ENCODE measurements at regions not wholly inside any gene's neighbourhood (a gene's known extent, or its start where the extent isn't known, plus 50 kb on each side); places are given as distances from the start of the nearest gene placed in this dataset.
"Not testable (repeated sequence)": the region's sequence is repeated elsewhere in the genome, so short reads cannot be mapped to it uniquely, and the experiment has no call there.

DNA sequence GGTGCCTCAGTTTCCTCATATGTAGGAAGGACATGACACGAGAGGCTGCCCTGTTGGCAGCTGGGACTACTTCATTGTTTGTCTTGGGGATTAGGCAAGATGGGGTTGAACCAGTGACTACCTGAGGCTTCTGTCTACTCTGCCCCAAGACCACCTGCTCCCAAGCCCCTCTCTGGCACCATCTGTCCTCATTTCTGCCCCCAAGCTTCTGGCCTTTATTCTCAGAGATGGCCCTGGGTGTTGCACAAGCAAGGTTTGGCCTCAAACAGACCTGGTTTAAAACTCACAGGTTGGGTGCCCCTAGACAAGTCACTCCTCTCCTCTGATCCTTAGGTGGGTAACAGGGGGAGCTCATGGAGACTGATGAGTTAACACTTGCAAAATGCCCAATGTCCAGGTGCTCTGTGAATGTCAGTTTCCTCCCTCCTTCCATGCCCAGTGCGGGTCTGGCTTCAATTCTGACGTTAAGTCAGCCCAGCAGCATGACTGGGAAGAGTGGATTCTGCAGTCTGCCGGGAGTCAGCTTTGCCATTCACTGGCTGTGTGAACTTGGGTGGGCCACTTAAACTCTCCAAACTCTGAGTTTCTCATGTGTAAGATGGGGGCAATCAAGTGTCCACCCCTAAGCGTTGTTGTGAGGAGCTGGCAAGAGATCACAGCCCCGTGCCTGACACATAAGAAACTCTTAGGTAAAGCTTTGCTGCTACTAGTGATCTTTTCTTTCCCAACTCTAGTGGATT is 84.5 kb upstream of the TOX2 start:
- Histone ChIP-seq H3K4me3 (ENCODE audit: low read depth, low read length) (no peak overlapping the region), H3K36me3 (ENCODE audit: control insufficient read depth, insufficient read depth, low read length) (no peaks in the 10 kb centered on the region), H3K4me2 (ENCODE audit: low read length) (no peak overlapping the region), H2AFZ (no peak overlapping the region), H3K27ac (no peak overlapping the region), H3K4me1 (no peaks in the 10 kb centered on the region), H3K79me2 (no peaks in the 10 kb centered on the region), H3K9me3 (ENCODE audit: control insufficient read depth, low read length) (no peaks in the 10 kb centered on the region), H3K9ac (no peak overlapping the region), H3K27me3 (ENCODE audit: control insufficient read depth, insufficient read depth, low read length) (no peaks in the 10 kb centered on the region)
- TF ChIP-seq, protein P1, sequence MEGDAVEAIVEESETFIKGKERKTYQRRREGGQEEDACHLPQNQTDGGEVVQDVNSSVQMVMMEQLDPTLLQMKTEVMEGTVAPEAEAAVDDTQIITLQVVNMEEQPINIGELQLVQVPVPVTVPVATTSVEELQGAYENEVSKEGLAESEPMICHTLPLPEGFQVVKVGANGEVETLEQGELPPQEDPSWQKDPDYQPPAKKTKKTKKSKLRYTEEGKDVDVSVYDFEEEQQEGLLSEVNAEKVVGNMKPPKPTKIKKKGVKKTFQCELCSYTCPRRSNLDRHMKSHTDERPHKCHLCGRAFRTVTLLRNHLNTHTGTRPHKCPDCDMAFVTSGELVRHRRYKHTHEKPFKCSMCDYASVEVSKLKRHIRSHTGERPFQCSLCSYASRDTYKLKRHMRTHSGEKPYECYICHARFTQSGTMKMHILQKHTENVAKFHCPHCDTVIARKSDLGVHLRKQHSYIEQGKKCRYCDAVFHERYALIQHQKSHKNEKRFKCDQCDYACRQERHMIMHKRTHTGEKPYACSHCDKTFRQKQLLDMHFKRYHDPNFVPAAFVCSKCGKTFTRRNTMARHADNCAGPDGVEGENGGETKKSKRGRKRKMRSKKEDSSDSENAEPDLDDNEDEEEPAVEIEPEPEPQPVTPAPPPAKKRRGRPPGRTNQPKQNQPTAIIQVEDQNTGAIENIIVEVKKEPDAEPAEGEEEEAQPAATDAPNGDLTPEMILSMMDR (IDR thresholded peaks at IDR 0.05), result no peak

DNA sequence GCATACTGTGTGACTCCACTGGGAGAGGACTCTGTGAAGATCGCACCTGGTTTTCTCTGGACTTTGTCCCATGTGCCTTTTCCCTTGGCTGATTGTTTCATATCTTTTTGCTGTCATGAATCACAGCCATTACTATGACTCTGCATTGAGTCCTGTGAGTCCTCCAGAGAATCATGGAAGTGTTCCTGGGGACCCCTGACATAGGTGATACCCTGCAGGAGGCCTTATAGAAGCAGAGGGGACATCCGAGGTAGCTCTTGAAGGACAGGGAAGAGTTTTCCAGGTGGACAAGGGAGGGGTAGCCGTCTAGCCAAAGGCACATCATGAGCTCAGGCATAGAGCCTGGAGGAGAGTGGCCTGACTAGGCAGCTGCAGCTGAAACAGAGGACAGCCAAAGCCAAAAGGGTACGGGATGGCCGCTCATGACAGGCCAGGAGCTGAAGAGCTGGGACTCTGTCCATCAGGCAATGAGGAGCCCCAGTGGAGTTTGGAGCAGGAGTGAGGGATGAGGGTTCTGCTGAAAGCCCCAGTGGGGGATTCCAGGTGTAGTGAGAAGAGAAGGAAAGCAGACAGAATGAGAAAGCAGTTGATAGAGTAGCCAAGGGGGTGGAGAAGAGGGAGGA is 86.6 kb upstream of the TOX2 start:
- Histone ChIP-seq H3K4me1 (no peaks in the 10 kb centered on the region), H3K9me3 (ENCODE audit: control insufficient read depth, low read length) (no peaks in the 10 kb centered on the region), H3K27me3 (ENCODE audit: control insufficient read depth, insufficient read depth, low read length) (no peaks in the 10 kb centered on the region), H3K4me3 (ENCODE audit: low read depth, low read length) (no peak overlapping the region), H3K79me2 (no peaks in the 10 kb centered on the region), H2AFZ (no peak overlapping the region), H3K27ac (no peak overlapping the region), H3K9ac (no peak overlapping the region), H3K36me3 (ENCODE audit: control insufficient read depth, insufficient read depth, low read length) (no peaks in the 10 kb centered on the region), H3K4me2 (ENCODE audit: low read length) (no peak overlapping the region)
- TF ChIP-seq, protein P1 (IDR thresholded peaks at IDR 0.05), result no peak

DNA sequence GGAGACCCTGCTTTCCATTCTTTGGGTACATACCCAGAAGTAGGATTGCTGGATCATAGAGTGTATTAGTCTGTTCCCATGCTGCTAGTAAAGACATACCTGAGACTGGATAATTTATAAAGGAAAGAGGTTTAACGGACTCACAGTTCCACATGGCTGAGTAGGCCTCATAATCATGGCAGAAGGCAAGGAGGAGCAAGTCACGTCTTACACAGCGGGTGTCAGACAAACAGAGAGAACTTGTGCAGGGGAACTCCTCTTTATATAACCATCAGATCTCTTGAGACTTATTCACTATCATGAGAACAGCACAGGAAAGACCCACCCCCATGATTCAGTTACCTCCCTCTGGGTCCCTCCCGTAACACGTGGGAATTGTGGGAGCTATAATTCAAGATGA is 87.7 kb upstream of the TOX2 start:
- not testable (repeated sequence) for H3K27me3 ChIP-seq (ENCODE audit: control insufficient read depth, insufficient read depth, low read length); H3K36me3 ChIP-seq (ENCODE audit: control insufficient read depth, insufficient read depth, low read length); H3K9ac ChIP-seq; H3K4me1 ChIP-seq; H2AFZ ChIP-seq; H3K79me2 ChIP-seq; H3K4me3 ChIP-seq (ENCODE audit: low read depth, low read length); H3K4me2 ChIP-seq (ENCODE audit: low read length); H3K9me3 ChIP-seq (ENCODE audit: control insufficient read depth, low read length); H3K27ac ChIP-seq

DNA sequence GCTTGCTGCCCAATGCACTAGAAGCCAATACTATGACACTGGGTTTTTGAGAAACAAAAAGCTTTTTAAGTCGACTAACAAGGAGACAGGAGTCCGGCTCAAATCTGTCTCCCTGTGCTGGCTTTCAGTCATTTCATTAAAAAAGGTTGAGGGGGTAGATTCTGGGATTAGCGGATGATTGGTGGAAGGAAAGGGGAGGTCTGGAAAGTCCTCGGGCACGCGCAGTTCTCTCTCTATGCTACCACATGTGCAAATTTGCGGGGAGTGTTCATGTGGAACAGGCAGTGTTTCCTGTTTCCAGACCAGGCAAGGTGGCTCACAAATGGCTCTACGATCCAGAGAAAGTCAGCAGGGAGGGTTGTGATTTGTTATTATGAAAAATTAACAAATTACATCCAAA is 89.1 kb upstream of the TOX2 start:
- TF ChIP-seq, protein P1 (IDR thresholded peaks at IDR 0.05), result no peak
- Histone ChIP-seq H3K79me2 (no peaks in the 10 kb centered on the region), H3K27ac (no peak overlapping the region), H3K36me3 (ENCODE audit: control insufficient read depth, insufficient read depth, low read length) (no peaks in the 10 kb centered on the region), H3K4me1 (no peaks in the 10 kb centered on the region), H3K4me2 (ENCODE audit: low read length) (no peak overlapping the region), H3K9me3 (ENCODE audit: control insufficient read depth, low read length) (no peaks in the 10 kb centered on the region), H3K4me3 (ENCODE audit: low read depth, low read length) (no peak overlapping the region), H2AFZ (no peak overlapping the region), H3K27me3 (ENCODE audit: control insufficient read depth, insufficient read depth, low read length) (no peaks in the 10 kb centered on the region), H3K9ac (no peak overlapping the region)

DNA sequence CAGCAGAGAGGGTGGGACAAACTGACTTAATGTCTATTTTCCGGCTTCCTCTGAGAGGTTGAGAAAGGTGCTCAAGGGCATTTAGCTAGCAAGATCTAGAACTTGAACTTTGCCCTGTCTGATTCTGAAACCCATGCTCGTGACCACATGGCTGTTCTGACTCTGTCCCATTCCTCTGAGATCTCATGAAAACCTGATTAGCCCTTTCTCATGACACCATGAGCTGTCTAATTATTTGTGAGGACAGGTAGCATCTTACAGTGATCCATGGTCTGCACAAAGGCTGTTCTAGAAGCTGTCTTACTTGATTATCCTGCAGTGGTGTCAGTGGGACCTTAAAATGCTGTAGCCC is 89.6 kb upstream of the TOX2 start:
- H3K27ac ChIP-seq, result no peak overlapping the region
- H3K4me1 ChIP-seq, result no peaks in the 10 kb centered on the region
- no peak overlapping the region for H3K9ac ChIP-seq
- no peak overlapping the region for H3K4me2 ChIP-seq (ENCODE audit: low read length)
- H3K36me3 ChIP-seq (ENCODE audit: control insufficient read depth, insufficient read depth, low read length), result no peaks in the 10 kb centered on the region
- H3K4me3 ChIP-seq (ENCODE audit: low read depth, low read length), result no peak overlapping the region
- no peaks in the 10 kb centered on the region for H3K9me3 ChIP-seq (ENCODE audit: control insufficient read depth, low read length)
- TF ChIP-seq, protein P1 (IDR thresholded peaks at IDR 0.05), result no peak
- no peak overlapping the region for H2AFZ ChIP-seq
- H3K79me2 ChIP-seq, result no peaks in the 10 kb centered on the region
- no peaks in the 10 kb centered on the region for H3K27me3 ChIP-seq (ENCODE audit: control insufficient read depth, insufficient read depth, low read length)

Measured in parathyroid adenoma (tissue), 2 donors.